HG03460 (cell line): ENCODE measurements at regions not wholly inside any gene's neighbourhood (a gene's known extent, or its start where the extent isn't known, plus 50 kb on each side); places are given as distances from the start of the nearest gene placed in this dataset.

ENCODE experiments used
- ATAC-seq: cut with Tn5 transposase; IDR thresholded peaks from one replicate; pipeline ENCODE4 v1.9.1; 2021; ENCODE audit not compliant: unreplicated experiment

- no peak for ATAC-seq
These were observed 969.1 kb upstream of the CDH2 start for GRCh38 chr18:29146068-29146467.

- no peak for ATAC-seq
These were observed 963.7 kb upstream of the CDH2 start for GRCh38 chr18:29140590-29140989.

- no peak for ATAC-seq
These were observed 961.0 kb upstream of the CDH2 start for GRCh38 chr18:29137773-29138495.

GRCh38 chr18:29123706-29124530 is 947.0 kb upstream of the CDH2 start:
- ATAC-seq, result no peak

GRCh38 chr18:29104671-29105070 is 927.7 kb upstream of the CDH2 start:
- ATAC-seq, result no peak

GRCh38 chr18:29104227-29104626 is 927.3 kb upstream of the CDH2 start:
- no peak for ATAC-seq

GRCh38 chr18:29096079-29096770 is 919.3 kb upstream of the CDH2 start:
- ATAC-seq, result no peak

- ATAC-seq, result no peak
These were observed 910.8 kb upstream of the CDH2 start for GRCh38 chr18:29087616-29088246.

GRCh38 chr18:29084120-29084519 is 907.2 kb upstream of the CDH2 start:
- no peak for ATAC-seq

- no peak for ATAC-seq
These were observed 906.6 kb upstream of the CDH2 start for GRCh38 chr18:29083545-29083944.

- ATAC-seq, result no peak
These were observed 904.0 kb upstream of the CDH2 start for GRCh38 chr18:29080946-29081345.

GRCh38 chr18:29078273-29078672 is 901.3 kb upstream of the CDH2 start:
- no peak for ATAC-seq

- no peak for ATAC-seq
These were observed 900.4 kb upstream of the CDH2 start for GRCh38 chr18:29077344-29077743.

- ATAC-seq, result no peak
These were observed 899.7 kb upstream of the CDH2 start for GRCh38 chr18:29076645-29077044.

GRCh38 chr18:29074147-29074546 is 897.2 kb upstream of the CDH2 start:
- ATAC-seq, result no peak

- ATAC-seq, result no peak
These were observed 894.9 kb upstream of the CDH2 start for GRCh38 chr18:29071869-29072268.

- no peak for ATAC-seq
These were observed 886.4 kb upstream of the CDH2 start for GRCh38 chr18:29063346-29063745.

GRCh38 chr18:29062921-29063320 is 886.0 kb upstream of the CDH2 start:
- ATAC-seq, result no peak

GRCh38 chr18:29060349-29060748 is 883.4 kb upstream of the CDH2 start:
- no peak for ATAC-seq

- ATAC-seq, result no peak
These were observed 880.8 kb upstream of the CDH2 start for GRCh38 chr18:29057703-29058102.

GRCh38 chr18:29056800-29057199 is 879.9 kb upstream of the CDH2 start:
- ATAC-seq, result no peak
